MM.1S (cell line): ENCODE measurements at regions not wholly inside any gene's neighbourhood (a gene's known extent, or its start where the extent isn't known, plus 50 kb on each side); places are given as distances from the start of the nearest gene placed in this dataset.

ENCODE experiments used
- DNase-seq: peaks from one replicate; pipeline ENCODE4 v3.0.0-alpha.2; 2015
- H2AFZ ChIP-seq: fragments of 300-600 bp; sonication (generic); 2 replicates; pipeline ENCODE4 v1.6.0; 2016; ENCODE audit warnings: antibody characterized with exemption, low read length
- H3F3A ChIP-seq: fragments of 300-600 bp; sonication (generic); 2 replicates; pipeline ENCODE4 v1.6.1; 2016; ENCODE audit warnings: mild to moderate bottlenecking, antibody characterized with exemption, low read length, moderate library complexity, mixed read lengths; ENCODE audit not compliant: insufficient read depth
- H3K27ac ChIP-seq: fragments of 300-600 bp; sonication (generic); 2 replicates; pipeline ENCODE4 v1.5.1; 2016; ENCODE audit warnings: mild to moderate bottlenecking, low read length
- H3K27me3 ChIP-seq: fragments of 300-600 bp; sonication (generic); replicated peaks from 2 replicates; pipeline ENCODE4 v1.6.0; 2016; ENCODE audit warnings: low read length; ENCODE audit not compliant: insufficient read depth
- H3K36me3 ChIP-seq: fragments of 300-600 bp; sonication (generic); replicated peaks from 2 replicates; pipeline ENCODE4 v1.6.1; 2016; ENCODE audit warnings: mild to moderate bottlenecking, low read length, mixed read lengths; ENCODE audit not compliant: insufficient read depth
- H3K4me1 ChIP-seq: fragments of 300-600 bp; sonication (generic); 2 replicates; pipeline ENCODE4 v1.6.1; 2016; ENCODE audit warnings: low read length, mixed read lengths
- H3K4me2 ChIP-seq: fragments of 300-600 bp; sonication (generic); 2 replicates; pipeline ENCODE4 v1.6.0; 2016; ENCODE audit warnings: low read depth, low read length
- H3K4me3 ChIP-seq: fragments of 300-600 bp; sonication (generic); 2 replicates; pipeline ENCODE4 v1.5.1; 2016; ENCODE audit warnings: low read length, mixed read lengths
- H3K79me2 ChIP-seq: fragments of 300-600 bp; sonication (generic); 2 replicates; pipeline ENCODE4 v1.6.1; 2016; ENCODE audit warnings: mixed run types, low read length, mixed read lengths
- H3K9ac ChIP-seq: fragments of 300-600 bp; sonication (generic); 2 replicates; pipeline ENCODE4 v1.6.1; 2016; ENCODE audit warnings: low read length, mixed read lengths
- H3K9me2 ChIP-seq: fragments of 300-600 bp; sonication (generic); replicated peaks from 2 replicates; pipeline ENCODE4 v1.6.1; 2016; ENCODE audit warnings: mild to moderate bottlenecking, low read length, mixed read lengths; ENCODE audit not compliant: insufficient read depth
- H3K9me3 ChIP-seq: fragments of 300-600 bp; sonication (generic); replicated peaks from 2 replicates; pipeline ENCODE4 v1.6.1; 2016; ENCODE audit warnings: mild to moderate bottlenecking, low read length, mixed read lengths; ENCODE audit not compliant: insufficient read depth
- H4K20me1 ChIP-seq: fragments of 300-600 bp; sonication (generic); 2 replicates; pipeline ENCODE4 v1.6.1; 2016; ENCODE audit warnings: mild to moderate bottlenecking, low read length, moderate library complexity, mixed read lengths; ENCODE audit not compliant: insufficient read depth
- EZH2 ChIP-seq: fragments of 300-600 bp; sonication (generic); optimal IDR thresholded peaks from 2 replicates; pipeline ENCODE3; 2017; ENCODE audit warnings: low read depth, mild to moderate bottlenecking, antibody characterized with exemption, low read length, mixed read lengths
- EZH2phosphoT487 ChIP-seq: fragments of 300-600 bp; sonication (generic); IDR thresholded peaks from 2 replicates; pipeline ENCODE4 v1.6.1; 2018; ENCODE audit warnings: antibody characterized with exemption, low read length
- TF ChIP-seq, protein P1 (sequence below): fragments of 300-600 bp; sonication (generic); IDR thresholded peaks from 2 replicates; pipeline ENCODE4 v1.5.1; 2016; ENCODE audit warnings: antibody characterized with exemption, low read length, mixed read lengths

- no peak overlapping the region for H2AFZ ChIP-seq
- no peak overlapping the region for H3K4me2 ChIP-seq
- H3K9ac ChIP-seq: no peak overlapping the region
- H3K4me1 ChIP-seq: no peaks in the 10 kb centered on the region
- DNase-seq: peak; percentile 16
- TF ChIP-seq, protein P1, sequence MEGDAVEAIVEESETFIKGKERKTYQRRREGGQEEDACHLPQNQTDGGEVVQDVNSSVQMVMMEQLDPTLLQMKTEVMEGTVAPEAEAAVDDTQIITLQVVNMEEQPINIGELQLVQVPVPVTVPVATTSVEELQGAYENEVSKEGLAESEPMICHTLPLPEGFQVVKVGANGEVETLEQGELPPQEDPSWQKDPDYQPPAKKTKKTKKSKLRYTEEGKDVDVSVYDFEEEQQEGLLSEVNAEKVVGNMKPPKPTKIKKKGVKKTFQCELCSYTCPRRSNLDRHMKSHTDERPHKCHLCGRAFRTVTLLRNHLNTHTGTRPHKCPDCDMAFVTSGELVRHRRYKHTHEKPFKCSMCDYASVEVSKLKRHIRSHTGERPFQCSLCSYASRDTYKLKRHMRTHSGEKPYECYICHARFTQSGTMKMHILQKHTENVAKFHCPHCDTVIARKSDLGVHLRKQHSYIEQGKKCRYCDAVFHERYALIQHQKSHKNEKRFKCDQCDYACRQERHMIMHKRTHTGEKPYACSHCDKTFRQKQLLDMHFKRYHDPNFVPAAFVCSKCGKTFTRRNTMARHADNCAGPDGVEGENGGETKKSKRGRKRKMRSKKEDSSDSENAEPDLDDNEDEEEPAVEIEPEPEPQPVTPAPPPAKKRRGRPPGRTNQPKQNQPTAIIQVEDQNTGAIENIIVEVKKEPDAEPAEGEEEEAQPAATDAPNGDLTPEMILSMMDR: no peak
- TF ChIP-seq EZH2: no peak
- TF ChIP-seq EZH2phosphoT487: no peak
- no peaks in the 10 kb centered on the region for H3K27me3 ChIP-seq
- H3K79me2 ChIP-seq: no peaks in the 10 kb centered on the region
- no peaks in the 10 kb centered on the region for H4K20me1 ChIP-seq
- no peak overlapping the region for H3K27ac ChIP-seq
- H3K36me3 ChIP-seq: no peaks in the 10 kb centered on the region
- no peaks in the 10 kb centered on the region for H3K9me3 ChIP-seq
- H3K9me2 ChIP-seq: no peaks in the 10 kb centered on the region
- H3K4me3 ChIP-seq: no peak overlapping the region
- no peaks in the 10 kb centered on the region for H3F3A ChIP-seq
These were observed 244.9 kb downstream of the ARHGAP12 start for GRCh38 chr10:31683682-31684081.

- Histone ChIP-seq H3K27ac (no peak overlapping the region), H3K9me3 (no peaks in the 10 kb centered on the region), H3K9me2 (no peaks in the 10 kb centered on the region), H3F3A (no peaks in the 10 kb centered on the region), H3K4me1 (no peaks in the 10 kb centered on the region), H3K36me3 (no peaks in the 10 kb centered on the region), H3K27me3 (no peaks in the 10 kb centered on the region), H4K20me1 (no peaks in the 10 kb centered on the region), H3K79me2 (no peaks in the 10 kb centered on the region), H3K4me3 (no peak overlapping the region), H2AFZ (no peak overlapping the region), H3K9ac (no peak overlapping the region), H3K4me2 (no peak overlapping the region)
- no peak for DNase-seq
- TF ChIP-seq EZH2 (no peak), EZH2phosphoT487 (no peak)
- TF ChIP-seq, protein P1: no peak
These were observed 248.7 kb downstream of the ARHGAP12 start for GRCh38 chr10:31679936-31680335.

- H3K4me3 ChIP-seq: no peak overlapping the region
- no peaks in the 10 kb centered on the region for H3K36me3 ChIP-seq
- no peak for DNase-seq
- no peak for TF ChIP-seq EZH2phosphoT487
- no peak for TF ChIP-seq EZH2
- TF ChIP-seq, protein P1: no peak
- no peaks in the 10 kb centered on the region for H3K9me3 ChIP-seq
- no peaks in the 10 kb centered on the region for H3K79me2 ChIP-seq
- no peak overlapping the region for H3K9ac ChIP-seq
- H2AFZ ChIP-seq: no peak overlapping the region
- H3K9me2 ChIP-seq: no peaks in the 10 kb centered on the region
- no peaks in the 10 kb centered on the region for H4K20me1 ChIP-seq
- no peaks in the 10 kb centered on the region for H3K4me1 ChIP-seq
- no peaks in the 10 kb centered on the region for H3F3A ChIP-seq
- no peaks in the 10 kb centered on the region for H3K27me3 ChIP-seq
- H3K27ac ChIP-seq: no peak overlapping the region
- no peak overlapping the region for H3K4me2 ChIP-seq
These were observed 249.8 kb downstream of the ARHGAP12 start for GRCh38 chr10:31678575-31679516.
